ENCODE measurements at regions not wholly inside any gene's neighbourhood (a gene's known extent, or its start where the extent isn't known, plus 50 kb on each side); places are given as distances from the start of the nearest gene placed in this dataset.

DNA sequence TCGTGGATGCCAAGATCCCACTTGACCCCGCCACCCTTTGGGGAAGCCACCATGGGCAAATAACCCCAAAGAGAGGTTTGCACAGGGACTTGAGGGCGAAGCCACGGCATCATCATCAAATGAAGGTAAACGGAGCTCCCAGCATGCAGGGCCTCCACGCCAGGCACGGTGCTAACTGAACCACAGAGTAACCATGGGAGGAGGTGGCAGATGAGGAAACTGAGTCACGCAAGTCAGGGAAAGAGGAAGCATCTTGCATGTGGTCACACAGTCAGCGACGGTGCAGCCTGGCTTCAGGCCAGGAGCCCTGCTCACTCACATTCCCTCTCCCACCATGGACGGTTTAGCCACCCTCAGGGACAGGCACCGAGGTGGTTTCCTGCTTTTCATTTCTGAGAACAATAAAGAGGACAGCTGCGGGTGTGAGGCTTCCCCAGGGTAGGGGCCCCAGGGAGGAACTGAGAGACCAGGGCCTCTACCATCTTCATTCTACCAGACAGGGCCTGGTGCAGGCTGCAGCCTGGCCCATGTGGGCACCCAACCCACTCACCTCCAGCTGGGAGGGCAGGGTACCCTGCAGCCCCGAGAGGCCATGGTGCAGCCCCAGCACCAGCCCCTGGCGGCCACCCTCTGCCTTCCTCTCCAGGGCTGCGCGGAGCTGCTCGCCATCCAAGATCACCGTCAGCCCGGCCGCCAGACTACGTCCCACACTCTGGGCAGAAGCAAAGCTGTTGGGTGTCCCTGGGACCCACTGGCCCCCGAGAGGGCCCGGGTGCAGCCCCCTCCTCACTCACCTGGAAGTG, 78.3 kb downstream of the RMI2 start:
- POLR2A ChIA-PET: no interaction called here
- DNase-seq: peak; percentile 29 to 82 (median 78)
- no peaks in the 10 kb centered on the region for H3K27me3 ChIP-seq (replicated peaks in 2 of 5; ENCODE audit: control insufficient read depth in 4 of 5, insufficient read depth in 5 of 5, low read length in 4 of 5)

GRCh38 chr16:11424118-11424460, 78.8 kb downstream of the RMI2 start:
- Histone ChIP-seq H3K27ac (ENCODE audit: insufficient read depth in 1 of 2, low read depth in 1 of 2, low read length in 2 of 2, poor library complexity in 1 of 2, severe bottlenecking in 2 of 2) (no peak overlapping the region), H3K4me3 (ENCODE audit: control insufficient read depth in 1 of 7, extremely low read depth in 1 of 7, insufficient read depth in 4 of 7, low read depth in 2 of 7, low read length in 6 of 7) (peak overlapping the region in 1 of 7 experiments; percentile 8), H3K36me3 (ENCODE audit: control insufficient read depth in 4 of 4, insufficient read depth in 4 of 4, low read length in 3 of 4) (peaks cover 0 to 2% (median 0%) of the 10 kb centered on the region in 4 experiments), H3K27me3 (replicated peaks in 2 of 5; ENCODE audit: control insufficient read depth in 4 of 5, insufficient read depth in 5 of 5, low read length in 4 of 5) (no peaks in the 10 kb centered on the region), H3K9me3 (ENCODE audit: control extremely low read depth in 1 of 5, control insufficient read depth in 4 of 5, insufficient read depth in 2 of 5, low read depth in 1 of 5, low read length in 4 of 5) (no peaks in the 10 kb centered on the region), H3K4me1 (ENCODE audit: control extremely low read depth in 1 of 4, control insufficient read depth in 4 of 4, insufficient read depth in 4 of 4, low read length in 3 of 4) (peaks cover 0 to 61% (median 34%) of the 10 kb centered on the region in 4 experiments)
- WGBS (ENCODE audit: insufficient coverage): 96% methylated on average over 14 of the region's 15 CpGs
- no peak for DNase-seq
- ChIA-PET CTCF (interaction anchor here (1.2 to 4.8 kb wide), 5 partner anchors 13 to 64 kb away, joined by 3 to 22 read pairs (median 15); no protein-coding TSS in a partner anchor), POLR2A (no interaction called here)

More for the DNA sequence above, 78.3 kb downstream of the RMI2 start:
- CTCF ChIA-PET: interaction anchor here (1.2 to 4.8 kb wide), 5 partner anchors 13 to 63 kb away, joined by 3 to 22 read pairs (median 15); no protein-coding TSS in a partner anchor
- Histone ChIP-seq H3K9me3 (ENCODE audit: control extremely low read depth in 1 of 5, control insufficient read depth in 4 of 5, insufficient read depth in 2 of 5, low read depth in 1 of 5, low read length in 4 of 5) (no peaks in the 10 kb centered on the region), H3K4me1 (ENCODE audit: control extremely low read depth in 1 of 4, control insufficient read depth in 4 of 4, insufficient read depth in 4 of 4, low read length in 3 of 4) (peaks cover 0 to 56% (median 34%) of the 10 kb centered on the region in 4 experiments), H3K4me3 (ENCODE audit: control insufficient read depth in 1 of 7, extremely low read depth in 1 of 7, insufficient read depth in 4 of 7, low read depth in 2 of 7, low read length in 6 of 7) (peak overlapping the region in 2 of 7 experiments; percentile 8 to 23), H3K36me3 (ENCODE audit: control insufficient read depth in 4 of 4, insufficient read depth in 4 of 4, low read length in 3 of 4) (peaks cover 0 to 2% (median 0%) of the 10 kb centered on the region in 4 experiments), H3K27ac (ENCODE audit: insufficient read depth in 1 of 2, low read depth in 1 of 2, low read length in 2 of 2, poor library complexity in 1 of 2, severe bottlenecking in 2 of 2) (peak overlapping the region in 1 of 2 experiments; percentile 30)
- 51% methylated on average over 21 of the region's 24 CpGs for WGBS (ENCODE audit: insufficient coverage)

DNA sequence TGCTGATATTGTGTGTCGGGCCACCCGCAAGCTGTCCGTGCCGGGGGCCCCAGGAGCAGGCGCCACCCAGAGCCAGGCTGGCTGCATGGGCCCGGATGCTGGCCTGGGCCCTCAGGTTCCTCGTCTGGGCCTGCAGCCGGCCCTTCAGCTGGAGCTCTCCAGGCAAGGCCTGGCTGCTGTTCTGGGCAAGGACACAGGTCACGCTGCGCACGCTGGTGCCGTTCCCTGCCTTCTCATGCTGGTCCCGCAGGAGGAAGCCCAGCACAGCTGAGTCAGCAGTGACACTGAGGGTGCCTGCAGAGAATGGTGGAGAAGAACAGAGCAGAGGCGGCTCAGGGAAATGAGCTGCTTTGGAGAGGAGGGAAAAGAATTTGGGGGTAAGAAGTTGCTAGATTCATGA, 79.9 kb downstream of the RMI2 start:
- POLR2A ChIA-PET: no interaction called here
- no peak overlapping the region for H3K27ac ChIP-seq (ENCODE audit: insufficient read depth in 1 of 2, low read depth in 1 of 2, low read length in 2 of 2, poor library complexity in 1 of 2, severe bottlenecking in 2 of 2)
- no peaks in the 10 kb centered on the region for H3K9me3 ChIP-seq (ENCODE audit: control extremely low read depth in 1 of 5, control insufficient read depth in 4 of 5, insufficient read depth in 2 of 5, low read depth in 1 of 5, low read length in 4 of 5)
- H3K4me1 ChIP-seq (ENCODE audit: control extremely low read depth in 1 of 4, control insufficient read depth in 4 of 4, insufficient read depth in 4 of 4, low read length in 3 of 4): peaks cover 0 to 61% (median 34%) of the 10 kb centered on the region in 4 experiments
- CTCF ChIA-PET: interaction anchor here (1.1 to 4.8 kb wide), 6 partner anchors 11 to 55 kb away, joined by 3 to 22 read pairs (median 10); no protein-coding TSS in a partner anchor
- H3K36me3 ChIP-seq (ENCODE audit: control insufficient read depth in 4 of 4, insufficient read depth in 4 of 4, low read length in 3 of 4): peaks cover 0 to 2% (median 0%) of the 10 kb centered on the region in 4 experiments
- H3K4me3 ChIP-seq (ENCODE audit: control insufficient read depth in 1 of 7, extremely low read depth in 1 of 7, insufficient read depth in 4 of 7, low read depth in 2 of 7, low read length in 6 of 7): no peak overlapping the region
- DNase-seq: no peak
- H3K27me3 ChIP-seq (replicated peaks in 2 of 5; ENCODE audit: control insufficient read depth in 4 of 5, insufficient read depth in 5 of 5, low read length in 4 of 5): no peaks in the 10 kb centered on the region
- 91% methylated on average over 14 of the region's 14 CpGs for WGBS (ENCODE audit: insufficient coverage)

DNA sequence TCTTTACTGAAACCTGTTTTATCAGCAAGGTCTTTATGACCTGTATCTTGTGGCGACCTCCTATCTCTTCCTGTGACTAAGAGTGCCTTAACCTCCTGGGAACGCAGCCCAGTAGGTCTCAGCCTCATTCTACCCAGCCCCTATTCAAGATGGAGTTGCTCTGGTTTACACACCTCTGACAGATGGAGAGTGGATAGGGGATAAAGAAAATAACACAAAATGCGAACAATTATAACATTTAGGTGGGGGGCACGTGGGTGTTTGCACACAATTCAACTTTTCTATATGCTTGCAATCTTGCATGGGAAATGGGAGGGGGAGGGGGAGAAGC, 83.3 kb downstream of the RMI2 start:
- H3K9me3 ChIP-seq (ENCODE audit: control extremely low read depth in 1 of 5, control insufficient read depth in 4 of 5, insufficient read depth in 2 of 5, low read depth in 1 of 5, low read length in 4 of 5): peaks cover 0 to 8% (median 3%) of the 10 kb centered on the region in 5 experiments
- peaks cover 0 to 41% (median 20%) of the 10 kb centered on the region in 4 experiments for H3K4me1 ChIP-seq (ENCODE audit: control extremely low read depth in 1 of 4, control insufficient read depth in 4 of 4, insufficient read depth in 4 of 4, low read length in 3 of 4)
- H3K36me3 ChIP-seq (ENCODE audit: control insufficient read depth in 4 of 4, insufficient read depth in 4 of 4, low read length in 3 of 4): peaks cover 0 to 4% (median 0%) of the 10 kb centered on the region in 4 experiments
- 100% methylated on average over 4 of the region's 4 CpGs for WGBS (ENCODE audit: insufficient coverage)
- no peak overlapping the region for H3K27ac ChIP-seq (ENCODE audit: insufficient read depth in 1 of 2, low read depth in 1 of 2, low read length in 2 of 2, poor library complexity in 1 of 2, severe bottlenecking in 2 of 2)
- ChIA-PET POLR2A (no interaction called here), CTCF (no interaction called here)
- H3K27me3 ChIP-seq (replicated peaks in 2 of 5; ENCODE audit: control insufficient read depth in 4 of 5, insufficient read depth in 5 of 5, low read length in 4 of 5): no peaks in the 10 kb centered on the region
- no peak for DNase-seq
- no peak overlapping the region for H3K4me3 ChIP-seq (ENCODE audit: control insufficient read depth in 1 of 7, extremely low read depth in 1 of 7, insufficient read depth in 4 of 7, low read depth in 2 of 7, low read length in 6 of 7)

GRCh38 chr16:11429123-11429522, 83.9 kb downstream of the RMI2 start:
- no peak for DNase-seq
- H3K4me1 ChIP-seq (ENCODE audit: control extremely low read depth in 1 of 4, control insufficient read depth in 4 of 4, insufficient read depth in 4 of 4, low read length in 3 of 4): peaks cover 0 to 36% (median 14%) of the 10 kb centered on the region in 4 experiments
- no peak overlapping the region for H3K4me3 ChIP-seq (ENCODE audit: control insufficient read depth in 1 of 7, extremely low read depth in 1 of 7, insufficient read depth in 4 of 7, low read depth in 2 of 7, low read length in 6 of 7)
- POLR2A ChIA-PET: no interaction called here
- H3K36me3 ChIP-seq (ENCODE audit: control insufficient read depth in 4 of 4, insufficient read depth in 4 of 4, low read length in 3 of 4): peaks cover 0 to 4% (median 0%) of the 10 kb centered on the region in 4 experiments
- peaks cover 0 to 8% (median 3%) of the 10 kb centered on the region in 5 experiments for H3K9me3 ChIP-seq (ENCODE audit: control extremely low read depth in 1 of 5, control insufficient read depth in 4 of 5, insufficient read depth in 2 of 5, low read depth in 1 of 5, low read length in 4 of 5)
- 98% methylated on average over 5 of the region's 6 CpGs for WGBS (ENCODE audit: insufficient coverage)
- H3K27me3 ChIP-seq (replicated peaks in 2 of 5; ENCODE audit: control insufficient read depth in 4 of 5, insufficient read depth in 5 of 5, low read length in 4 of 5): no peaks in the 10 kb centered on the region
- H3K27ac ChIP-seq (ENCODE audit: insufficient read depth in 1 of 2, low read depth in 1 of 2, low read length in 2 of 2, poor library complexity in 1 of 2, severe bottlenecking in 2 of 2): no peak overlapping the region
- CTCF ChIA-PET: no interaction called here

GRCh38 chr16:11429823-11430222, 84.6 kb downstream of the RMI2 start:
- H3K36me3 ChIP-seq (ENCODE audit: control insufficient read depth in 4 of 4, insufficient read depth in 4 of 4, low read length in 3 of 4): peaks cover 0 to 4% (median 0%) of the 10 kb centered on the region in 4 experiments
- no peak for DNase-seq
- H3K9me3 ChIP-seq (ENCODE audit: control extremely low read depth in 1 of 5, control insufficient read depth in 4 of 5, insufficient read depth in 2 of 5, low read depth in 1 of 5, low read length in 4 of 5): peaks cover 0 to 8% (median 3%) of the 10 kb centered on the region in 5 experiments
- H3K4me3 ChIP-seq (ENCODE audit: control insufficient read depth in 1 of 7, extremely low read depth in 1 of 7, insufficient read depth in 4 of 7, low read depth in 2 of 7, low read length in 6 of 7): no peak overlapping the region
- 85% methylated on average over 6 of the region's 6 CpGs for WGBS (ENCODE audit: insufficient coverage)
- no peaks in the 10 kb centered on the region for H3K27me3 ChIP-seq (replicated peaks in 2 of 5; ENCODE audit: control insufficient read depth in 4 of 5, insufficient read depth in 5 of 5, low read length in 4 of 5)
- POLR2A ChIA-PET: interaction anchor here (0.9 kb wide), 1 partner anchor 19 kb away, joined by 3 read pairs; no protein-coding TSS in a partner anchor
- peaks cover 0 to 29% (median 7%) of the 10 kb centered on the region in 4 experiments for H3K4me1 ChIP-seq (ENCODE audit: control extremely low read depth in 1 of 4, control insufficient read depth in 4 of 4, insufficient read depth in 4 of 4, low read length in 3 of 4)
- CTCF ChIA-PET: no interaction called here
- H3K27ac ChIP-seq (ENCODE audit: insufficient read depth in 1 of 2, low read depth in 1 of 2, low read length in 2 of 2, poor library complexity in 1 of 2, severe bottlenecking in 2 of 2): no peak overlapping the region
